ENCODE measurements at regions not wholly inside any gene's neighbourhood (a gene's known extent, or its start where the extent isn't known, plus 50 kb on each side); places are given as distances from the start of the nearest gene placed in this dataset.

- TF ChIP-seq CSDC2 (CRISPR knock-in tag; IDR thresholded peaks at IDR 0.05) (no peak), ZNF565 (CRISPR knock-in tag; conservative IDR thresholded peaks at IDR 0.05; ENCODE audit: low read depth) (no peak), SNAI2 (CRISPR knock-in tag; IDR thresholded peaks at IDR 0.05) (no peak), TOX (CRISPR knock-in tag; IDR thresholded peaks at IDR 0.05; ENCODE audit: borderline replicate concordance) (no peak)
- TF ChIP-seq, protein P1, sequence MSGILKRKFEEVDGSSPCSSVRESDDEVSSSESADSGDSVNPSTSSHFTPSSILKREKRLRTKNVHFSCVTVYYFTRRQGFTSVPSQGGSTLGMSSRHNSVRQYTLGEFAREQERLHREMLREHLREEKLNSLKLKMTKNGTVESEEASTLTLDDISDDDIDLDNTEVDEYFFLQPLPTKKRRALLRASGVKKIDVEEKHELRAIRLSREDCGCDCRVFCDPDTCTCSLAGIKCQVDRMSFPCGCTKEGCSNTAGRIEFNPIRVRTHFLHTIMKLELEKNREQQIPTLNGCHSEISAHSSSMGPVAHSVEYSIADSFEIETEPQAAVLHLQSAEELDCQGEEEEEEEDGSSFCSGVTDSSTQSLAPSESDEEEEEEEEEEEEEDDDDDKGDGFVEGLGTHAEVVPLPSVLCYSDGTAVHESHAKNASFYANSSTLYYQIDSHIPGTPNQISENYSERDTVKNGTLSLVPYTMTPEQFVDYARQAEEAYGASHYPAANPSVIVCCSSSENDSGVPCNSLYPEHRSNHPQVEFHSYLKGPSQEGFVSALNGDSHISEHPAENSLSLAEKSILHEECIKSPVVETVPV (CRISPR knock-in tag; IDR thresholded peaks at IDR 0.05): no peak
- TF ChIP-seq, protein P2, sequence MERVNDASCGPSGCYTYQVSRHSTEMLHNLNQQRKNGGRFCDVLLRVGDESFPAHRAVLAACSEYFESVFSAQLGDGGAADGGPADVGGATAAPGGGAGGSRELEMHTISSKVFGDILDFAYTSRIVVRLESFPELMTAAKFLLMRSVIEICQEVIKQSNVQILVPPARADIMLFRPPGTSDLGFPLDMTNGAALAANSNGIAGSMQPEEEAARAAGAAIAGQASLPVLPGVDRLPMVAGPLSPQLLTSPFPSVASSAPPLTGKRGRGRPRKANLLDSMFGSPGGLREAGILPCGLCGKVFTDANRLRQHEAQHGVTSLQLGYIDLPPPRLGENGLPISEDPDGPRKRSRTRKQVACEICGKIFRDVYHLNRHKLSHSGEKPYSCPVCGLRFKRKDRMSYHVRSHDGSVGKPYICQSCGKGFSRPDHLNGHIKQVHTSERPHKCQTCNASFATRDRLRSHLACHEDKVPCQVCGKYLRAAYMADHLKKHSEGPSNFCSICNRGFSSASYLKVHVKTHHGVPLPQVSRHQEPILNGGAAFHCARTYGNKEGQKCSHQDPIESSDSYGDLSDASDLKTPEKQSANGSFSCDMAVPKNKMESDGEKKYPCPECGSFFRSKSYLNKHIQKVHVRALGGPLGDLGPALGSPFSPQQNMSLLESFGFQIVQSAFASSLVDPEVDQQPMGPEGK (CRISPR knock-in tag; IDR thresholded peaks at IDR 0.05; ENCODE audit: borderline replicate concordance): no peak
Observed at GRCh38 chr3:63168179-63168578, 109.9 kb upstream of the SYNPR start.
